Stomach (tissue), 4 donors: ENCODE measurements at regions not wholly inside any gene's neighbourhood (a gene's known extent, or its start where the extent isn't known, plus 50 kb on each side); places are given as distances from the start of the nearest gene placed in this dataset.

Source experiments
- EP300 ChIP-seq: sonication (generic); formaldehyde crosslinking; IDR thresholded peaks from one replicate; pipeline ENCODE4 v1.6.1; 2017; ENCODE audit warnings: antibody characterized with exemption
- POLR2A ChIP-seq, 4 donors: fragments of 450-650 bp; IDR thresholded peaks; one replicate each; pipeline ENCODE4 v1.6.1; 2016; ENCODE audit warnings: antibody characterized with exemption in 4 of 4, control low read depth in 2 of 4, mild to moderate bottlenecking in 1 of 4, moderate library complexity in 1 of 4
- POLR2AphosphoS5 ChIP-seq, 3 donors: sonication (generic); formaldehyde crosslinking; IDR thresholded peaks; one replicate each; pipeline ENCODE4 v1.6.1; 2016; ENCODE audit warnings: antibody characterized with exemption in 3 of 3
- TF ChIP-seq, protein P1 (sequence below), 7 experiments: fragments of 450-650 bp in 4 of 7; fragments of 200-600 bp in 3 of 7; sonication (generic) in 3 of 7; IDR thresholded peaks; one replicate each; pipeline ENCODE4 v1.5.1; 2016 to 2019; ENCODE audit warnings: antibody characterized with exemption in 7 of 7, control low read depth in 2 of 7, mild to moderate bottlenecking in 1 of 7

- TF ChIP-seq, protein P1, sequence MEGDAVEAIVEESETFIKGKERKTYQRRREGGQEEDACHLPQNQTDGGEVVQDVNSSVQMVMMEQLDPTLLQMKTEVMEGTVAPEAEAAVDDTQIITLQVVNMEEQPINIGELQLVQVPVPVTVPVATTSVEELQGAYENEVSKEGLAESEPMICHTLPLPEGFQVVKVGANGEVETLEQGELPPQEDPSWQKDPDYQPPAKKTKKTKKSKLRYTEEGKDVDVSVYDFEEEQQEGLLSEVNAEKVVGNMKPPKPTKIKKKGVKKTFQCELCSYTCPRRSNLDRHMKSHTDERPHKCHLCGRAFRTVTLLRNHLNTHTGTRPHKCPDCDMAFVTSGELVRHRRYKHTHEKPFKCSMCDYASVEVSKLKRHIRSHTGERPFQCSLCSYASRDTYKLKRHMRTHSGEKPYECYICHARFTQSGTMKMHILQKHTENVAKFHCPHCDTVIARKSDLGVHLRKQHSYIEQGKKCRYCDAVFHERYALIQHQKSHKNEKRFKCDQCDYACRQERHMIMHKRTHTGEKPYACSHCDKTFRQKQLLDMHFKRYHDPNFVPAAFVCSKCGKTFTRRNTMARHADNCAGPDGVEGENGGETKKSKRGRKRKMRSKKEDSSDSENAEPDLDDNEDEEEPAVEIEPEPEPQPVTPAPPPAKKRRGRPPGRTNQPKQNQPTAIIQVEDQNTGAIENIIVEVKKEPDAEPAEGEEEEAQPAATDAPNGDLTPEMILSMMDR (IDR thresholded peaks at IDR 0.05) = no peak
- TF ChIP-seq POLR2A (IDR thresholded peaks at IDR 0.05) (no peak), EP300 (no peak), POLR2AphosphoS5 (IDR thresholded peaks at IDR 0.05) (no peak)
Observed at GRCh38 chr18:22765896-22766295, 167.2 kb upstream of the RBBP8 start.
